Activated CD8-positive, alpha-beta T cell treated with anti-CD3 and anti-CD28 coated beads for 36 hours (primary cell): ENCODE measurements at regions not wholly inside any gene's neighbourhood (a gene's known extent, or its start where the extent isn't known, plus 50 kb on each side); places are given as distances from the start of the nearest gene placed in this dataset.

ENCODE experiments used
- ATAC-seq: fragments of 200-7000 bp; cut with Tn5 transposase; one replicate; pipeline ENCODE4 v1.10.0; 2021; ENCODE audit warnings: mild to moderate bottlenecking, moderate library complexity
- CTCF ChIA-PET: fragments of 350-600 bp; sonication (Branson Sonifier 250); formaldehyde crosslinking; loops from one replicate; lab custom pipeline; 2021; ENCODE audit warnings: antibody characterized with exemption; lab: Charles Lee
- POLR2A ChIA-PET: fragments of 350-600 bp; sonication (Branson Sonifier 250); formaldehyde crosslinking; loops from one replicate; lab custom pipeline; 2021; ENCODE audit warnings: antibody characterized with exemption; lab: Charles Lee
- DNase-seq: peaks from one replicate; pipeline ENCODE4 v3.0.0-alpha.2; 2020
- H3K27ac Mint-ChIP-seq: one replicate; pipeline ENCODE4 v1.8.0; 2021; ENCODE audit warnings: mild to moderate bottlenecking, mixed read lengths
- H3K27me3 Mint-ChIP-seq: one replicate; pipeline ENCODE4 v1.8.0; 2021; ENCODE audit warnings: mixed read lengths
- H3K36me3 Mint-ChIP-seq: one replicate; pipeline ENCODE4 v1.8.0; 2021; ENCODE audit warnings: low read depth, mixed read lengths
- H3K4me1 Mint-ChIP-seq: one replicate; pipeline ENCODE4 v1.8.0; 2021; ENCODE audit warnings: low read depth, mixed read lengths
- H3K4me3 Mint-ChIP-seq: one replicate; pipeline ENCODE4 v1.8.0; 2021; ENCODE audit warnings: mild to moderate bottlenecking, moderate library complexity, mixed read lengths
- H3K9me3 Mint-ChIP-seq: one replicate; pipeline ENCODE4 v1.8.0; 2021; ENCODE audit warnings: mixed read lengths
- CTCF ChIP-seq: fragments of 200-600 bp; IDR thresholded peaks from one replicate; pipeline ENCODE4 v1.8.0; 2022; ENCODE audit warnings: antibody characterized with exemption, mild to moderate bottlenecking
- intact Hi-C: fragments of 100-400 bp; cut with micrococcal nuclease; formaldehyde crosslinking; loops from one replicate; pipeline ENCODE4 v1.10.0; 2022

- H3K9me3 Mint-ChIP-seq = peaks cover 22% of the 10 kb centered on the region
- intact Hi-C loops = no loop called here
- no peak overlapping the region for H3K4me3 Mint-ChIP-seq
- ATAC-seq = peak; percentile 42
- H3K27me3 Mint-ChIP-seq = no peaks in the 10 kb centered on the region
- ChIA-PET POLR2A (no interaction called here), CTCF (interaction anchor here (0.6 to 1.5 kb wide), 4 partner anchors 12 to 1106 kb away, joined by 3 to 4 read pairs (median 3); no protein-coding TSS in a partner anchor)
- DNase-seq = no peak
- peaks cover 36% of the 10 kb centered on the region for H3K4me1 Mint-ChIP-seq
- peak overlapping the region; percentile 78 for H3K27ac Mint-ChIP-seq
- no peak for TF ChIP-seq CTCF
- peaks cover 10% of the 10 kb centered on the region for H3K36me3 Mint-ChIP-seq
Measured at GRCh38 chr12:92488735-92489134, 214.1 kb upstream of the PLEKHG7 start.

GRCh38 chr12:92487138-92487485, 215.7 kb upstream of the PLEKHG7 start:
- no peak for TF ChIP-seq CTCF
- POLR2A ChIA-PET = no interaction called here
- DNase-seq (no peak), ATAC-seq (no peak)
- intact Hi-C loops = no loop called here
- peaks cover 10% of the 10 kb centered on the region for H3K36me3 Mint-ChIP-seq
- H3K9me3 Mint-ChIP-seq = peaks cover 19% of the 10 kb centered on the region
- peaks cover 32% of the 10 kb centered on the region for H3K4me1 Mint-ChIP-seq
- no peak overlapping the region for H3K27ac Mint-ChIP-seq
- H3K27me3 Mint-ChIP-seq = no peaks in the 10 kb centered on the region
- CTCF ChIA-PET = interaction anchor here (1.5 to 2.9 kb wide), 2 partner anchors 16 to 83 kb away, joined by 4 to 14 read pairs; no protein-coding TSS in a partner anchor
- H3K4me3 Mint-ChIP-seq = no peak overlapping the region

GRCh38 chr12:92486443-92487137, 216.2 kb upstream of the PLEKHG7 start:
- H3K36me3 Mint-ChIP-seq = peaks cover 10% of the 10 kb centered on the region
- no peak overlapping the region for H3K27ac Mint-ChIP-seq
- intact Hi-C loops = no loop called here
- H3K4me1 Mint-ChIP-seq = peaks cover 32% of the 10 kb centered on the region
- DNase-seq (no peak), ATAC-seq (no peak)
- ChIA-PET POLR2A (no interaction called here), CTCF (interaction anchor here (2.9 kb wide), 1 partner anchor 17 kb away, joined by 14 read pairs; no protein-coding TSS in a partner anchor)
- no peaks in the 10 kb centered on the region for H3K27me3 Mint-ChIP-seq
- no peak overlapping the region for H3K4me3 Mint-ChIP-seq
- TF ChIP-seq CTCF = no peak
- H3K9me3 Mint-ChIP-seq = peaks cover 14% of the 10 kb centered on the region

GRCh38 chr12:92485351-92486348, 217.1 kb upstream of the PLEKHG7 start:
- ChIA-PET CTCF (interaction anchor here (2.9 kb wide), 1 partner anchor 17 kb away, joined by 14 read pairs; no protein-coding TSS in a partner anchor), POLR2A (interaction anchor here (0.6 kb wide), 1 partner anchor 8 kb away, joined by 3 read pairs; no protein-coding TSS in a partner anchor)
- TF ChIP-seq CTCF = no peak
- no peaks in the 10 kb centered on the region for H3K27me3 Mint-ChIP-seq
- DNase-seq (no peak), ATAC-seq (peak; percentile 42)
- peaks cover 10% of the 10 kb centered on the region for H3K36me3 Mint-ChIP-seq
- peak overlapping the region; percentile 83 for H3K27ac Mint-ChIP-seq
- H3K4me3 Mint-ChIP-seq = no peak overlapping the region
- intact Hi-C loops = no loop called here
- peaks cover 32% of the 10 kb centered on the region for H3K4me1 Mint-ChIP-seq
- peaks cover 9% of the 10 kb centered on the region for H3K9me3 Mint-ChIP-seq
